ENCODE measurements at regions not wholly inside any gene's neighbourhood (a gene's known extent, or its start where the extent isn't known, plus 50 kb on each side); places are given as distances from the start of the nearest gene placed in this dataset.
"Not testable (repeated sequence)": the region's sequence is repeated elsewhere in the genome, so short reads cannot be mapped to it uniquely, and the experiment has no call there.

DNA sequence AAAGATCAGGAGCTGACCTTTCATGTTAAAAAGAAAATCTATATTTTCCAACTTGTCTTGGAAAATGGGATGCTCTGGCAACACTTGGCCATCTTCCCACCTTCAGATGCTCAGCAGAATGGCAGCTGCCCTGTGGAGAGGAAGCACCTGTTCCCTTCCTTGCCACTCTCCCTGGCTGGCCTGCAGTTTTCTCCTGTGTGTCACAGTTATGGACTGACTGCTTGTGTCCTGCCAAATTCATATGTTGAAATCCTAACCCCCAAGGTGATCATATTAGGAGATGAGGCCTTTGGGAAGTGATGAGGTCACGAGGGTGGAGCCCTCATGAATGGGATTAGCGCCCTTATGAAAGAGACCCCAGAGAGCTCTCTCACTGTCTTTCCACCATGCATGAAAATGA, 97.0 kb upstream of the PLGLB2 start:
- not testable (repeated sequence) for TF ChIP-seq JUND (IDR thresholded peaks at IDR 0.05); ZNF274 (IDR thresholded peaks at IDR 0.05; ENCODE audit: low read depth, low read length); POLR2A (IDR thresholded peaks at IDR 0.05; ENCODE audit: borderline replicate concordance, extremely low read depth, insufficient read depth, insufficient read length); EZH2phosphoT487 (IDR thresholded peaks at IDR 0.05; ENCODE audit: borderline replicate concordance); EGR1 (IDR thresholded peaks at IDR 0.05; ENCODE audit: low read depth); YY1 (IDR thresholded peaks at IDR 0.05; ENCODE audit: extremely low read depth, insufficient replicate concordance, low read depth, low read length); POLR2AphosphoS5 (IDR thresholded peaks at IDR 0.05; ENCODE audit: low read depth, low read length); CEBPB (IDR thresholded peaks at IDR 0.05; ENCODE audit: low read depth); RAD21 (IDR thresholded peaks at IDR 0.05; ENCODE audit: low read depth)
- TF ChIP-seq, protein P1, sequence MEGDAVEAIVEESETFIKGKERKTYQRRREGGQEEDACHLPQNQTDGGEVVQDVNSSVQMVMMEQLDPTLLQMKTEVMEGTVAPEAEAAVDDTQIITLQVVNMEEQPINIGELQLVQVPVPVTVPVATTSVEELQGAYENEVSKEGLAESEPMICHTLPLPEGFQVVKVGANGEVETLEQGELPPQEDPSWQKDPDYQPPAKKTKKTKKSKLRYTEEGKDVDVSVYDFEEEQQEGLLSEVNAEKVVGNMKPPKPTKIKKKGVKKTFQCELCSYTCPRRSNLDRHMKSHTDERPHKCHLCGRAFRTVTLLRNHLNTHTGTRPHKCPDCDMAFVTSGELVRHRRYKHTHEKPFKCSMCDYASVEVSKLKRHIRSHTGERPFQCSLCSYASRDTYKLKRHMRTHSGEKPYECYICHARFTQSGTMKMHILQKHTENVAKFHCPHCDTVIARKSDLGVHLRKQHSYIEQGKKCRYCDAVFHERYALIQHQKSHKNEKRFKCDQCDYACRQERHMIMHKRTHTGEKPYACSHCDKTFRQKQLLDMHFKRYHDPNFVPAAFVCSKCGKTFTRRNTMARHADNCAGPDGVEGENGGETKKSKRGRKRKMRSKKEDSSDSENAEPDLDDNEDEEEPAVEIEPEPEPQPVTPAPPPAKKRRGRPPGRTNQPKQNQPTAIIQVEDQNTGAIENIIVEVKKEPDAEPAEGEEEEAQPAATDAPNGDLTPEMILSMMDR (IDR thresholded peaks at IDR 0.05 in 2 of 3, conservative IDR thresholded peaks at IDR 0.05 in 1 of 3; ENCODE audit: borderline replicate concordance in 1 of 3, insufficient read depth in 1 of 3, low read depth in 2 of 3, low read length in 2 of 3) = not testable (repeated sequence)
- TF ChIP-seq, protein P2, sequence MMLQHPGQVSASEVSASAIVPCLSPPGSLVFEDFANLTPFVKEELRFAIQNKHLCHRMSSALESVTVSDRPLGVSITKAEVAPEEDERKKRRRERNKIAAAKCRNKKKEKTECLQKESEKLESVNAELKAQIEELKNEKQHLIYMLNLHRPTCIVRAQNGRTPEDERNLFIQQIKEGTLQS (IDR thresholded peaks at IDR 0.05) = not testable (repeated sequence)
- TF ChIP-seq, protein P3, sequence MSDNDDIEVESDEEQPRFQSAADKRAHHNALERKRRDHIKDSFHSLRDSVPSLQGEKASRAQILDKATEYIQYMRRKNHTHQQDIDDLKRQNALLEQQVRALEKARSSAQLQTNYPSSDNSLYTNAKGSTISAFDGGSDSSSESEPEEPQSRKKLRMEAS (IDR thresholded peaks at IDR 0.05) = not testable (repeated sequence)
